ENCODE measurements at regions not wholly inside any gene's neighbourhood (a gene's known extent, or its start where the extent isn't known, plus 50 kb on each side); places are given as distances from the start of the nearest gene placed in this dataset.

DNA sequence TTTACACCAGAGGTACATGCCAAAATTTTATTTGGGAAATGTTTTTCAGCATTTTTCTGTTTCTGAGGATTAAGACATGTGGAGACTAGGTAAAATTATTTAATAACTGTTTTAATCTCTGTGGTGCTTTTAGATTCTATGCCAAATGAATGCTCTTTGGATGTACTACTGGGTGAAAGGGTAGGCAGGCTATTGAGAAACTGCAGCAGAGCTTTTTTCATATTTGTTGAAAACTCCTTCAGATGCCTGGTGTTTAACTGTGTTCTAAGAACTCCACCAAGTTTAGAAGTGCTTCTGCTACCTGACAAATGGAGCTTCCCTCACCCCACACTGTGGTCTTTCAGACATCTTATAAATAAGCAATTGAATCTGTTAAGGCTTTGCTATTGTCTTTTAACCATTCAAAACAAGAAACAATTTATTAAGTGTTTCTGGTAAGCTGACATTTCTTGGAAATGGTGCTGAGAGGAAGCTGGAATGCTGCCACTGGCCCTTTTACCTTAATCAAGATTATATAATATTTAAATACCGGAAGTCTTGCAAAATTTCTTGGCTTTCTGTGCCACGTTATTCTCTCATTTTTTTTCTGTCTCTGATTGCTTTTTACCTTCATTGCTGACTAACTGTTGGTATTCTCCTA lies 51.2 kb upstream of the CYSLTR1 start:
- Histone ChIP-seq H3K27ac (ENCODE audit: low read depth, low read length) (no peak overlapping the region), H3K9ac (ENCODE audit: low read length) (no peak overlapping the region), H3K4me1 (ENCODE audit: control insufficient read depth, insufficient read depth, low read length) (no peaks in the 10 kb centered on the region), H3K4me3 (ENCODE audit: low read depth, low read length) (no peak overlapping the region), H3K36me3 (ENCODE audit: control insufficient read depth, insufficient read depth, low read length) (no peaks in the 10 kb centered on the region), H3K27me3 (ENCODE audit: control insufficient read depth, insufficient read depth, low read length) (no peaks in the 10 kb centered on the region), H3K9me3 (ENCODE audit: control insufficient read depth, insufficient read depth, low read depth, low read length) (peaks cover 5% of the 10 kb centered on the region; the same call in 1 of the 2 replicates)

All from HUES6 (cell line).